ENCODE measurements at regions not wholly inside any gene's neighbourhood (a gene's known extent, or its start where the extent isn't known, plus 50 kb on each side); places are given as distances from the start of the nearest gene placed in this dataset.

GRCh38 chrX:99353412-99353811, 1056.7 kb downstream of the PCDH19 start:
- Histone ChIP-seq H3K4me3 (no peak overlapping the region), H3K4me1 (no peaks in the 10 kb centered on the region), H3K27me3 (no peaks in the 10 kb centered on the region), H3K27ac (no peak overlapping the region), H3K9me3 (no peaks in the 10 kb centered on the region), H3K36me3 (no peaks in the 10 kb centered on the region)
- DNase-seq = no peak
- ATAC-seq (ENCODE audit: low FRiP score in 2 of 2) = no peak
- 55% methylated on average over 1 of the region's 1 CpG; no CpG with 5 or more reads in 1 of the 2 donors for WGBS, 2 donors
- TF ChIP-seq EP300 (IDR thresholded peaks at IDR 0.05) = no peak
- TF ChIP-seq POLR2A (IDR thresholded peaks at IDR 0.05) = no peak
- TF ChIP-seq, protein P1, sequence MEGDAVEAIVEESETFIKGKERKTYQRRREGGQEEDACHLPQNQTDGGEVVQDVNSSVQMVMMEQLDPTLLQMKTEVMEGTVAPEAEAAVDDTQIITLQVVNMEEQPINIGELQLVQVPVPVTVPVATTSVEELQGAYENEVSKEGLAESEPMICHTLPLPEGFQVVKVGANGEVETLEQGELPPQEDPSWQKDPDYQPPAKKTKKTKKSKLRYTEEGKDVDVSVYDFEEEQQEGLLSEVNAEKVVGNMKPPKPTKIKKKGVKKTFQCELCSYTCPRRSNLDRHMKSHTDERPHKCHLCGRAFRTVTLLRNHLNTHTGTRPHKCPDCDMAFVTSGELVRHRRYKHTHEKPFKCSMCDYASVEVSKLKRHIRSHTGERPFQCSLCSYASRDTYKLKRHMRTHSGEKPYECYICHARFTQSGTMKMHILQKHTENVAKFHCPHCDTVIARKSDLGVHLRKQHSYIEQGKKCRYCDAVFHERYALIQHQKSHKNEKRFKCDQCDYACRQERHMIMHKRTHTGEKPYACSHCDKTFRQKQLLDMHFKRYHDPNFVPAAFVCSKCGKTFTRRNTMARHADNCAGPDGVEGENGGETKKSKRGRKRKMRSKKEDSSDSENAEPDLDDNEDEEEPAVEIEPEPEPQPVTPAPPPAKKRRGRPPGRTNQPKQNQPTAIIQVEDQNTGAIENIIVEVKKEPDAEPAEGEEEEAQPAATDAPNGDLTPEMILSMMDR (IDR thresholded peaks at IDR 0.05) = no peak
- TF ChIP-seq POLR2AphosphoS5 (IDR thresholded peaks at IDR 0.05) = no peak

GRCh38 chrX:99348256-99348655, 1061.8 kb downstream of the PCDH19 start:
- Histone ChIP-seq H3K27me3 (no peaks in the 10 kb centered on the region), H3K4me1 (no peaks in the 10 kb centered on the region), H3K9me3 (no peaks in the 10 kb centered on the region), H3K4me3 (no peak overlapping the region), H3K36me3 (no peaks in the 10 kb centered on the region), H3K27ac (no peak overlapping the region)
- ATAC-seq (ENCODE audit: low FRiP score in 2 of 2) (no peak), DNase-seq (no peak)
- TF ChIP-seq, protein P1 (IDR thresholded peaks at IDR 0.05) = no peak
- no peak for TF ChIP-seq POLR2A (IDR thresholded peaks at IDR 0.05)
- no peak for TF ChIP-seq EP300 (IDR thresholded peaks at IDR 0.05)
- TF ChIP-seq POLR2AphosphoS5 (IDR thresholded peaks at IDR 0.05) = no peak
- 76% methylated on average over 4 of the region's 4 CpGs; no CpG with 5 or more reads in 1 of the 2 donors for WGBS, 2 donors

DNA sequence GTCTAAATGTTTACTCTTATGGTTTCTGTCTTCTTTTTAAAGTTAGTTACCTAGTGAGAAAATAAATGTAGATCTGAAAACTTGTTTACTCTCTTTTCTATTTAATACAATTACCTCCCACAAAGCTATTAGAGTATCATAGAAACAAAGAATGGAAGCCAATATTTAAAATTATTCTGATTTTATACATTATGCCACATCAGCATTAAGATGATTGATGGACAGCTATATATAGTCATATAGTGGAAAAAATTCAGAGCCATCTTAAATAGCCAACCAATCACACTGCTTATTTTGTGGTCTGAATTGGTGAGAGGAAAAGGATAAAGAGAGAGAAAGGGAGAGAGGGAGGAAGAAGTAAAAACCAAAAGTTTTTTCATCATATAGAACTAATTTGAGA, 1101.8 kb downstream of the PCDH19 start:
- Histone ChIP-seq H3K27ac (no peak overlapping the region), H3K27me3 (no peaks in the 10 kb centered on the region), H3K36me3 (no peaks in the 10 kb centered on the region), H3K4me3 (no peak overlapping the region), H3K4me1 (no peaks in the 10 kb centered on the region), H3K9me3 (no peaks in the 10 kb centered on the region)
- TF ChIP-seq POLR2A (IDR thresholded peaks at IDR 0.05) = no peak
- TF ChIP-seq POLR2AphosphoS5 (IDR thresholded peaks at IDR 0.05) = no peak
- TF ChIP-seq, protein P1 (IDR thresholded peaks at IDR 0.05) = no peak
- no peak for TF ChIP-seq EP300 (IDR thresholded peaks at IDR 0.05)
- ATAC-seq (ENCODE audit: low FRiP score in 2 of 2) = no peak
- no peak for DNase-seq

DNA sequence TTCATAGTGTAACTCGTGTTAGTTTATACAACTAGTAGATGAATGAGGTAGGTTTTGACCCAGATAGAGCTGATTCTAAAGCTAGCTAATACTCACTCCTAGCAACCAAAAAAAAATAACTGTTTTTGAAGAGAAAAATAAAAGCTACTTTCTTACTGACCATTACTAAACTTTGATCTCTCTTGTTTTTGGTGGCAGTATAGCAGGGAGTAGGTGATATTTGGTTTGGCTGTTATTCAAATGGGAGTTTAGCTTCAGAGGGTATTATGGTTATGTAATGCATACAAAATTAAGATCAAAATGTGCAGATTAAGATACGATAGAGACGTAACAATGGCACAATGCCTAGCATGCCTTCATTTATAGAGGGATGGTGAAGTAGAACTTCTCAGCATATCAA, 1104.5 kb downstream of the PCDH19 start:
- WGBS, 2 donors = 57 to 58% methylated on average over 3 of the region's 3 CpGs
- no peaks in the 10 kb centered on the region for H3K27me3 ChIP-seq

DNA sequence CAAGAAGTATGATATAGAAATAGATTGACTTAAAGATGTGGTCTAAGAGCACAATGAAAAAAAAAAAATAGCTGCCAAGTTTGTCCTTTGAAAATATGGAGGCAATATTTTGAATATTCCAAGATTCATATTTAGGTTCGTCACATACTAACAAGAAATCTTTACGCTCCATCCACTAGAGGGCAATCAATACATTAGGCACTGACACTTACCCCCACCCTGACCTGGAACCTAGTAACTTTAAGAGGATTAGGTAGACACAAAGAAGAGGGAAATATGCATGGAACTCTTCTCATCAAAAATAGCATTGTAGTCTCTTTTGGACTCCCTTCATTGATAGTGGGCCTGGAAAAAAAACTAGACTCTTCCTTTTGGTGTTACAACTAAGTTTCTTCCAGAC, 1108.1 kb downstream of the PCDH19 start:
- Histone ChIP-seq H3K4me1 (no peaks in the 10 kb centered on the region), H3K9me3 (no peaks in the 10 kb centered on the region), H3K36me3 (no peaks in the 10 kb centered on the region), H3K4me3 (no peak overlapping the region), H3K27me3 (no peaks in the 10 kb centered on the region), H3K27ac (no peak overlapping the region)
- DNase-seq (no peak), ATAC-seq (ENCODE audit: low FRiP score in 2 of 2) (no peak)
- 14 to 19% methylated on average over 2 of the region's 2 CpGs for WGBS, 2 donors
- TF ChIP-seq POLR2A (IDR thresholded peaks at IDR 0.05) (no peak), POLR2AphosphoS5 (IDR thresholded peaks at IDR 0.05) (no peak), EP300 (IDR thresholded peaks at IDR 0.05) (no peak)
- TF ChIP-seq, protein P1 (IDR thresholded peaks at IDR 0.05) = no peak

More for the DNA sequence above, 1104.5 kb downstream of the PCDH19 start:
- Histone ChIP-seq H3K27ac (no peak overlapping the region), H3K9me3 (no peaks in the 10 kb centered on the region), H3K4me1 (no peaks in the 10 kb centered on the region), H3K4me3 (no peak overlapping the region), H3K36me3 (no peaks in the 10 kb centered on the region)
- no peak for DNase-seq
- no peak for ATAC-seq (ENCODE audit: low FRiP score in 2 of 2)
- TF ChIP-seq POLR2AphosphoS5 (IDR thresholded peaks at IDR 0.05) = no peak
- no peak for TF ChIP-seq POLR2A (IDR thresholded peaks at IDR 0.05)
- TF ChIP-seq EP300 (IDR thresholded peaks at IDR 0.05) = no peak
- TF ChIP-seq, protein P1 (IDR thresholded peaks at IDR 0.05) = no peak
